ENCODE measurements at regions not wholly inside any gene's neighbourhood (a gene's known extent, or its start where the extent isn't known, plus 50 kb on each side); places are given as distances from the start of the nearest gene placed in this dataset.

- no peak for TF ChIP-seq CTCF (IDR thresholded peaks at IDR 0.05)
- no peak for TF ChIP-seq POLR2A (IDR thresholded peaks at IDR 0.05)
Observed at GRCh38 chr4:175307326-175307725, 389.2 kb downstream of the ADAM29 start.

Measured in testis (tissue), 2 donors.